OCI-LY1 (cell line): ENCODE measurements at regions not wholly inside any gene's neighbourhood (a gene's known extent, or its start where the extent isn't known, plus 50 kb on each side); places are given as distances from the start of the nearest gene placed in this dataset.

Source experiments
- CTCF ChIP-seq: fragments of 200-600 bp; sonication (generic), shearing (Covaris generic); IDR thresholded peaks from 2 replicates; pipeline ENCODE4 v1.5.1; 2017; ENCODE audit warnings: mild to moderate bottlenecking, antibody characterized with exemption, low read length, moderate library complexity, mixed read lengths
- EZH2 ChIP-seq: fragments of 200-600 bp; sonication (generic), shearing (Covaris generic); IDR thresholded peaks from 2 replicates; pipeline ENCODE4 v1.8.0; 2017; ENCODE audit warnings: borderline replicate concordance, mixed run types, mild to moderate bottlenecking, antibody characterized with exemption, low read length, moderate library complexity, mixed read lengths

GRCh38 chr6:153778216-153778615 lies 260.8 kb upstream of the OPRM1 start:
- TF ChIP-seq EZH2 = no peak
- no peak for TF ChIP-seq CTCF
